LNCaP clone FGC (cell line): ENCODE measurements at regions not wholly inside any gene's neighbourhood (a gene's known extent, or its start where the extent isn't known, plus 50 kb on each side); places are given as distances from the start of the nearest gene placed in this dataset.

Experiments
- DNase-seq: peaks from one replicate; pipeline ENCODE4 v3.0.0-alpha.2; 2011; ENCODE audit warnings: low read depth
- H3K4me3 ChIP-seq: 2 replicates; pipeline ENCODE4 v1.5.1; 2011; ENCODE audit warnings: mild to moderate bottlenecking, low read depth, low read length, control low read depth
- CTCF ChIP-seq: IDR thresholded peaks from 2 replicates; pipeline ENCODE4 v1.5.1; 2012; ENCODE audit warnings: mild to moderate bottlenecking; ENCODE audit not compliant: control insufficient read depth, insufficient read depth; ENCODE audit errors: extremely low read depth

- DNase-seq, result no peak
- no peak overlapping the region for H3K4me3 ChIP-seq
- TF ChIP-seq CTCF, result no peak
These were observed 90.4 kb upstream of the MTNR1B start for GRCh38 chr11:92879086-92879485.

GRCh38 chr11:92880381-92880780, 89.1 kb upstream of the MTNR1B start:
- DNase-seq, result no peak
- H3K4me3 ChIP-seq, result no peak overlapping the region
- no peak for TF ChIP-seq CTCF

- H3K4me3 ChIP-seq, result no peak overlapping the region
- no peak for TF ChIP-seq CTCF
- no peak for DNase-seq
These were observed 87.5 kb upstream of the MTNR1B start for GRCh38 chr11:92881940-92882450.

GRCh38 chr11:92882828-92883611, 86.4 kb upstream of the MTNR1B start:
- no peak for DNase-seq
- H3K4me3 ChIP-seq, result no peak overlapping the region
- no peak for TF ChIP-seq CTCF

- H3K4me3 ChIP-seq, result no peak overlapping the region
- no peak for TF ChIP-seq CTCF
- no peak for DNase-seq
These were observed 83.9 kb upstream of the MTNR1B start for GRCh38 chr11:92885600-92885999.

GRCh38 chr11:92886243-92886905, 83.1 kb upstream of the MTNR1B start:
- peak; percentile 86 for TF ChIP-seq CTCF
- peak; percentile 53 for DNase-seq
- no peak overlapping the region for H3K4me3 ChIP-seq

- no peak for TF ChIP-seq CTCF
- H3K4me3 ChIP-seq, result no peak overlapping the region
- no peak for DNase-seq
These were observed 80.8 kb upstream of the MTNR1B start for GRCh38 chr11:92888696-92889095.
